OCI-LY3 (cell line): ENCODE measurements at regions not wholly inside any gene's neighbourhood (a gene's known extent, or its start where the extent isn't known, plus 50 kb on each side); places are given as distances from the start of the nearest gene placed in this dataset.

Experiments used
- EZH2phosphoT487 ChIP-seq: fragments of 200-600 bp; shearing (Covaris generic); IDR thresholded peaks from 2 replicates; pipeline ENCODE4 v1.6.1; 2018; ENCODE audit warnings: antibody characterized with exemption, mixed run types, low read depth
- TF ChIP-seq, protein P1 (sequence below): fragments of 200-600, 300-600 bp; sonication (generic); IDR thresholded peaks from 2 replicates; pipeline ENCODE4 v1.5.1; 2014; ENCODE audit warnings: antibody characterized with exemption, low read length, low read depth

DNA sequence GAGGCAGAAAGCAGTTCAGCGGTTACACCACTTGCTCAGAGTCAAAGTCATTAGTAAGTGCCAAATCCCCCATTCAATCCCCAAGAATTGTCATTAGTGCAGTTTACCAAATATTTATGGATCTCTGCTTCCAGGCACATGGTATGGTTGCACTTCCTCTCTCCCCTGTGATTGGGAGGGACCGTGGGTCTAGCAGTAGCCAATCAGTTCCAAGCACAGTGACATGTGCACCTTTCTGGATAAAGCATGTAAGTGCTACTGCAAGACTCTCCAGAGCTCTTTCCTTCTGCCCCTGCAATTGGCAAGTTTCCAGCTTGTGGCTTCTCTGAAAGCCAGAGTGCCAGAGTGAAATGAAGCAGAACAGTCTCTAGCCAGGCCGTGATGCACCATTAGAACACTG lies 85.3 kb upstream of the FLRT2 start:
- TF ChIP-seq, protein P1, sequence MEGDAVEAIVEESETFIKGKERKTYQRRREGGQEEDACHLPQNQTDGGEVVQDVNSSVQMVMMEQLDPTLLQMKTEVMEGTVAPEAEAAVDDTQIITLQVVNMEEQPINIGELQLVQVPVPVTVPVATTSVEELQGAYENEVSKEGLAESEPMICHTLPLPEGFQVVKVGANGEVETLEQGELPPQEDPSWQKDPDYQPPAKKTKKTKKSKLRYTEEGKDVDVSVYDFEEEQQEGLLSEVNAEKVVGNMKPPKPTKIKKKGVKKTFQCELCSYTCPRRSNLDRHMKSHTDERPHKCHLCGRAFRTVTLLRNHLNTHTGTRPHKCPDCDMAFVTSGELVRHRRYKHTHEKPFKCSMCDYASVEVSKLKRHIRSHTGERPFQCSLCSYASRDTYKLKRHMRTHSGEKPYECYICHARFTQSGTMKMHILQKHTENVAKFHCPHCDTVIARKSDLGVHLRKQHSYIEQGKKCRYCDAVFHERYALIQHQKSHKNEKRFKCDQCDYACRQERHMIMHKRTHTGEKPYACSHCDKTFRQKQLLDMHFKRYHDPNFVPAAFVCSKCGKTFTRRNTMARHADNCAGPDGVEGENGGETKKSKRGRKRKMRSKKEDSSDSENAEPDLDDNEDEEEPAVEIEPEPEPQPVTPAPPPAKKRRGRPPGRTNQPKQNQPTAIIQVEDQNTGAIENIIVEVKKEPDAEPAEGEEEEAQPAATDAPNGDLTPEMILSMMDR, result no peak
- TF ChIP-seq EZH2phosphoT487, result no peak
